Activated gamma-delta T cell treated with Interleukin-2 at 50 U/mL for 16 hours (primary cell): ENCODE measurements at regions not wholly inside any gene's neighbourhood (a gene's known extent, or its start where the extent isn't known, plus 50 kb on each side); places are given as distances from the start of the nearest gene placed in this dataset.

ENCODE experiments used
- DNase-seq: peaks from one replicate; pipeline ENCODE4 v3.0.0-alpha.2; 2020

GRCh38 chr3:72388117-72388516, 460.1 kb downstream of the SHQ1 start:
- no peak for DNase-seq

GRCh38 chr3:72386327-72387000, 461.8 kb downstream of the SHQ1 start:
- DNase-seq, result no peak

- no peak for DNase-seq
These were observed 463.1 kb downstream of the SHQ1 start for GRCh38 chr3:72385167-72385566.

- DNase-seq, result no peak
These were observed 463.6 kb downstream of the SHQ1 start for GRCh38 chr3:72384602-72385001.

- no peak for DNase-seq
These were observed 464.4 kb downstream of the SHQ1 start for GRCh38 chr3:72383883-72384282.

GRCh38 chr3:72383230-72383629, 465.0 kb downstream of the SHQ1 start:
- DNase-seq, result no peak

- DNase-seq, result no peak
These were observed 465.8 kb downstream of the SHQ1 start for GRCh38 chr3:72382460-72382859.

GRCh38 chr3:72381584-72381983, 466.7 kb downstream of the SHQ1 start:
- DNase-seq, result no peak

GRCh38 chr3:72380711-72381493, 467.3 kb downstream of the SHQ1 start:
- DNase-seq, result no peak

GRCh38 chr3:72380193-72380592, 468.1 kb downstream of the SHQ1 start:
- no peak for DNase-seq

GRCh38 chr3:72379500-72380187, 468.6 kb downstream of the SHQ1 start:
- DNase-seq, result no peak

- DNase-seq, result no peak
These were observed 470.0 kb downstream of the SHQ1 start for GRCh38 chr3:72378287-72378686.

GRCh38 chr3:72376956-72377710, 471.1 kb downstream of the SHQ1 start:
- no peak for DNase-seq

- DNase-seq, result no peak
These were observed 472.8 kb downstream of the SHQ1 start for GRCh38 chr3:72375237-72376076.

- DNase-seq, result no peak
These were observed 475.1 kb downstream of the SHQ1 start for GRCh38 chr3:72373139-72373538.

GRCh38 chr3:72372161-72372560, 476.1 kb downstream of the SHQ1 start:
- DNase-seq, result no peak

GRCh38 chr3:72371431-72371830, 476.8 kb downstream of the SHQ1 start:
- DNase-seq, result no peak

GRCh38 chr3:72370947-72371346, 477.3 kb downstream of the SHQ1 start:
- DNase-seq, result no peak

- DNase-seq, result no peak
These were observed 478.6 kb downstream of the SHQ1 start for GRCh38 chr3:72369681-72370080.

GRCh38 chr3:72368331-72368975, 479.8 kb downstream of the SHQ1 start:
- DNase-seq, result no peak

GRCh38 chr3:72361990-72362389, 486.3 kb downstream of the SHQ1 start:
- no peak for DNase-seq

- DNase-seq, result no peak
These were observed 488.5 kb downstream of the SHQ1 start for GRCh38 chr3:72359743-72360142.
